ENCODE measurements at regions not wholly inside any gene's neighbourhood (a gene's known extent, or its start where the extent isn't known, plus 50 kb on each side); places are given as distances from the start of the nearest gene placed in this dataset.

DNA sequence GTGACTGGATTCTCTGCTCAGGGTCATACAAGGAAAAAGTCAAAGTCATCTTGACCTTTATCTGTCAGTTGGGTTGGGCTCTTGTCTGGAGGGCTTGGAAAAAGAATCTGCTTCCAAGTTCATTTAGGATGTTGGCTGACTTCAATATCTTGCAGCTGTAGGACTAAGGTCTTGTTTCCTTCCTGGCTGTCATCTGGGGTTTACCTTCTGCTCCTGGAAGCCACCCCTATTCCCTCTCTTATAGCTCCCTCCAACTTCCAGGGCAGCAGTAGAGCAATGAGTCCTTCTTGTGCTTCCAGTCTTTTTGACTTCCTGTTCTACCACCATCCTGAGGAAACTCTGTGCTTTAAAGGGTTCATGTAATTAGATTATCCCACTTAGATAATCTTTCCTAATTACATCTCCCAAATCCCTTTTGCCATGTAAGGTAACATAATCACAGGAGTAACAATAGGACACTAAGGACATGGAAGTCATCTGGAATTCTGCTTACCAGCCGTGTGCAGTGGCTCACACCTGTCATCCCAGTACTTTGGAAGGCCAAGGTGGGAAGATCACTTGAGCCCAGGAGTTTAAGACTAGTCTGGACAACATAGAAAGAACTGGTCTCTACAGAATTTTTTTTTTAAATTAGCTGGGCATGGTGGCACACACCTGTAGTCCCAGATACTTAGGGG lies 170.7 kb upstream of the KITLG start:
- Histone ChIP-seq H3K4me3 (ENCODE audit: severe bottlenecking) (no peak overlapping the region), H3K36me3 (ENCODE audit: low read depth) (no peaks in the 10 kb centered on the region), H3K9me3 (ENCODE audit: severe bottlenecking) (no peaks in the 10 kb centered on the region), H3K27ac (ENCODE audit: poor library complexity, severe bottlenecking) (no peak overlapping the region), H3K4me1 (ENCODE audit: insufficient read depth, poor library complexity, severe bottlenecking) (no peaks in the 10 kb centered on the region), H3K27me3 (ENCODE audit: insufficient read depth, poor library complexity, severe bottlenecking) (no peaks in the 10 kb centered on the region)
- ATAC-seq (ENCODE audit: low read depth): no peak
- no peak for DNase-seq (ENCODE audit: low spot score)
- TF ChIP-seq, protein P1, sequence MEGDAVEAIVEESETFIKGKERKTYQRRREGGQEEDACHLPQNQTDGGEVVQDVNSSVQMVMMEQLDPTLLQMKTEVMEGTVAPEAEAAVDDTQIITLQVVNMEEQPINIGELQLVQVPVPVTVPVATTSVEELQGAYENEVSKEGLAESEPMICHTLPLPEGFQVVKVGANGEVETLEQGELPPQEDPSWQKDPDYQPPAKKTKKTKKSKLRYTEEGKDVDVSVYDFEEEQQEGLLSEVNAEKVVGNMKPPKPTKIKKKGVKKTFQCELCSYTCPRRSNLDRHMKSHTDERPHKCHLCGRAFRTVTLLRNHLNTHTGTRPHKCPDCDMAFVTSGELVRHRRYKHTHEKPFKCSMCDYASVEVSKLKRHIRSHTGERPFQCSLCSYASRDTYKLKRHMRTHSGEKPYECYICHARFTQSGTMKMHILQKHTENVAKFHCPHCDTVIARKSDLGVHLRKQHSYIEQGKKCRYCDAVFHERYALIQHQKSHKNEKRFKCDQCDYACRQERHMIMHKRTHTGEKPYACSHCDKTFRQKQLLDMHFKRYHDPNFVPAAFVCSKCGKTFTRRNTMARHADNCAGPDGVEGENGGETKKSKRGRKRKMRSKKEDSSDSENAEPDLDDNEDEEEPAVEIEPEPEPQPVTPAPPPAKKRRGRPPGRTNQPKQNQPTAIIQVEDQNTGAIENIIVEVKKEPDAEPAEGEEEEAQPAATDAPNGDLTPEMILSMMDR (IDR thresholded peaks at IDR 0.05; ENCODE audit: poor library complexity, severe bottlenecking): no peak

DNA sequence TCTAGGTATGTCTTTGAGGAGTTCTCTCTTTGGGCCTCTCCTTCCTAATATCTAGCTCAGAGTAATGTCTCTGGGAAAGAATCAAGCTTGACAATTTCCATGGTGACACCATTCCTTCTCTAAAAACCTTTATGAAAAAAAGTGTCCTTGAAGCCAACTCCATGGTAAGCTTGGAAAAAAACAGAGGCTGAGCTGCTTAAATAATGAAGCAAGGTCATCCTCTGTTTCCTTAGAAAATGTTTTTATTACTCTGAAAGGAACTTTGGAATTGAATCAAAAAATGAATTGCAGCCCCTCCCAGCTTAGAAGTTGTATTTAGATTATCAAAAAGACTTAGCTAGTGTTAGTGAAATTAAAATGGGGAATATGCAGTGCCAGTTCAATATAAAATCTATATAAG lies 166.1 kb upstream of the KITLG start:
- Histone ChIP-seq H3K27ac (ENCODE audit: poor library complexity, severe bottlenecking) (no peak overlapping the region), H3K4me3 (ENCODE audit: severe bottlenecking) (no peak overlapping the region), H3K27me3 (ENCODE audit: insufficient read depth, poor library complexity, severe bottlenecking) (no peaks in the 10 kb centered on the region), H3K36me3 (ENCODE audit: low read depth) (no peaks in the 10 kb centered on the region), H3K4me1 (ENCODE audit: insufficient read depth, poor library complexity, severe bottlenecking) (no peaks in the 10 kb centered on the region), H3K9me3 (ENCODE audit: severe bottlenecking) (no peaks in the 10 kb centered on the region)
- ATAC-seq (ENCODE audit: low read depth) (no peak), DNase-seq (ENCODE audit: low spot score) (no peak)
- TF ChIP-seq, protein P1 (IDR thresholded peaks at IDR 0.05; ENCODE audit: poor library complexity, severe bottlenecking): no peak

DNA sequence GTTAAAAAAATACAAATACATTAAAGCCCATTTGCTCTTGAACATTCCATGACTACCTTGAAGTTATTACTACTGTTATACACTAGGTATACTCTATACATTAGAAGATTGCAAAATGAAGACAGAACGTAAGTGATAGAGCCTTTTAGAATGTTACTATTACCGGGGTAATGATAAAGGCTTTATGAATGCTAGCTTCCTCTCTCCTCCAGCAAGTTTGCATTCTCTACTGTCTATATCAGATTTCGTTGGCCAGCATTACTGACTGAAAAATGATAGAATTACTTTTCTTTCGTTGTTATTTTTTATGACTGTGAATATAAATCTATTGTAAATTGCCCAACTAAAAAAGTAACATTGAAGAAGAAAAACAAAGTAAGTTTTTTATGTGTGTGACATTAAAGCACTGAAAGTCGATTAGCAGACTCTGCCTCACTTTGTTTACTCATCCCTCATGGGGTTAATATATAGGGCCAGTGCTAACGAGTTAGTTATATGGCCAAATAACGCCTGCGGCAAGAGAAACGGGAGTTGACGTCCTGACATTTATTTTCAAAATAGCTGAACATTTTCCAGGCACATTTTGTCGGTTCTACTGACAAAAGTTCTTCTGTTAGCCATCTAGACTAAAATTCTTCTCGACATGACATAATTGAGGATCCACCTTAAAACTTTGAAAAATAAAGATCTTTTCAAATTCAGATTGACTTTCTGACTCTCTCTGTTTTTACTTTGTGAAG lies 163.8 kb upstream of the KITLG start:
- H3K27me3 ChIP-seq (ENCODE audit: insufficient read depth, poor library complexity, severe bottlenecking): no peaks in the 10 kb centered on the region
- H3K9me3 ChIP-seq (ENCODE audit: severe bottlenecking): no peaks in the 10 kb centered on the region
- H3K36me3 ChIP-seq (ENCODE audit: low read depth): no peaks in the 10 kb centered on the region
- DNase-seq (ENCODE audit: low spot score) (no peak), ATAC-seq (ENCODE audit: low read depth) (no peak)
- H3K27ac ChIP-seq (ENCODE audit: poor library complexity, severe bottlenecking): no peak overlapping the region
- no peak overlapping the region for H3K4me3 ChIP-seq (ENCODE audit: severe bottlenecking)
- TF ChIP-seq, protein P1 (IDR thresholded peaks at IDR 0.05; ENCODE audit: poor library complexity, severe bottlenecking): no peak
- no peaks in the 10 kb centered on the region for H3K4me1 ChIP-seq (ENCODE audit: insufficient read depth, poor library complexity, severe bottlenecking)

DNA sequence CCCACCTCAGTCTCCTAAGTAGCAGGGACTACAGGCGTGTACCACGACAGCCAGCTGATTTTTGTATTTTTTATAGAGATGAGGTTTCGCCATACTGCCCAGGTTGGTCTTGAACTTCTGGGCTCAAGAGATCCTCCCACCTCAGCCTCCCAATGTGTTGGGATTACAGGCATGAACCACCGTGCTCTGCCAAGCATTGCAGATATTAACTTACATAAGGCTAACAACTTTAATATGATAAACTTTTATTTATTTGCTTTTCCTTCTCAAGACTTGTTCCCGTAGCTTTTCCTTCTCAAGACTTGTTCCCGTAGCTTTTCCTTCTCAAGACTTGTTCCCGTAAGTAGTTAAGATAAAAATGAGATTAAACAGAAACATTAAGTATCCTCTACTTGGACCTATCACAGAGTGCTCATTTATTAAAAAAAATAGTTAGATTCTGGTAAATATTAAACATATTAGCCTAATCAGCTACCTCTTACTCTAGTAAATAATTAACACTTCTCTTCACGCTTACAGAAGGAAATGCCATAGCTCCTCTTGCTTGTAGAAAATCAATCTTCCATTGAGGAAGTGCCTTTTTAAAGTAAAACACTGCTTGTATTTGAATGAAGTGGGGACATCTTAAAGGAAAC lies 157.7 kb upstream of the KITLG start:
- no peaks in the 10 kb centered on the region for H3K9me3 ChIP-seq (ENCODE audit: severe bottlenecking)
- ATAC-seq (ENCODE audit: low read depth): no peak
- no peaks in the 10 kb centered on the region for H3K36me3 ChIP-seq (ENCODE audit: low read depth)
- H3K27ac ChIP-seq (ENCODE audit: poor library complexity, severe bottlenecking): no peak overlapping the region
- TF ChIP-seq, protein P1 (IDR thresholded peaks at IDR 0.05; ENCODE audit: poor library complexity, severe bottlenecking): no peak
- no peak for DNase-seq (ENCODE audit: low spot score)
- no peaks in the 10 kb centered on the region for H3K4me1 ChIP-seq (ENCODE audit: insufficient read depth, poor library complexity, severe bottlenecking)
- no peaks in the 10 kb centered on the region for H3K27me3 ChIP-seq (ENCODE audit: insufficient read depth, poor library complexity, severe bottlenecking)
- no peak overlapping the region for H3K4me3 ChIP-seq (ENCODE audit: severe bottlenecking)
